Endodermal cell (in vitro differentiated cells): ENCODE measurements at regions not wholly inside any gene's neighbourhood (a gene's known extent, or its start where the extent isn't known, plus 50 kb on each side); places are given as distances from the start of the nearest gene placed in this dataset.

Experiments
- DNase-seq: peaks from one replicate; pipeline ENCODE4 v3.0.0-alpha.2; 2017
- H3K27ac ChIP-seq: 2 replicates; pipeline ENCODE4 v1.5.1; 2013; ENCODE audit warnings: mild to moderate bottlenecking, low read depth, low read length, moderate library complexity
- H3K27me3 ChIP-seq: 2 replicates; pipeline ENCODE4 v1.6.1; 2013; ENCODE audit warnings: mild to moderate bottlenecking, low read length, moderate library complexity; ENCODE audit not compliant: insufficient read depth, control insufficient read depth, poor library complexity, severe bottlenecking
- H3K36me3 ChIP-seq: 2 replicates; pipeline ENCODE4 v1.7.0; 2013; ENCODE audit warnings: mild to moderate bottlenecking, low read length, moderate library complexity; ENCODE audit not compliant: control insufficient read depth, insufficient read depth
- H3K4me1 ChIP-seq: one replicate; pipeline ENCODE4 v1.7.0; 2013; ENCODE audit warnings: low read length; ENCODE audit not compliant: control insufficient read depth, insufficient read depth
- H3K4me3 ChIP-seq: 2 replicates; pipeline ENCODE4 v1.5.1; 2013; ENCODE audit warnings: mild to moderate bottlenecking, low read length, moderate library complexity
- H3K9ac ChIP-seq: 2 replicates; pipeline ENCODE4 v1.6.1; 2013; ENCODE audit warnings: mild to moderate bottlenecking, low read length, moderate library complexity; ENCODE audit not compliant: poor library complexity, severe bottlenecking; ENCODE audit errors: extremely low read depth
- H3K9me3 ChIP-seq: 2 replicates; pipeline ENCODE4 v1.6.1; 2013; ENCODE audit warnings: mild to moderate bottlenecking, low read length, moderate library complexity; ENCODE audit not compliant: control insufficient read depth
- H3K27ac Mint-ChIP-seq: 2 replicates; pipeline ENCODE4 v1.8.0; 2020; ENCODE audit warnings: mixed read lengths
- H3K27me3 Mint-ChIP-seq: 2 replicates; pipeline ENCODE4 v1.8.0; 2021; ENCODE audit warnings: mild to moderate bottlenecking, mixed read lengths; ENCODE audit not compliant: insufficient read depth
- H3K36me3 Mint-ChIP-seq: 2 replicates; pipeline ENCODE4 v1.8.0; 2020; ENCODE audit warnings: low read depth, mixed read lengths
- H3K4me1 Mint-ChIP-seq: 2 replicates; pipeline ENCODE4 v1.8.0; 2020; ENCODE audit warnings: mixed read lengths
- H3K4me3 Mint-ChIP-seq: 2 replicates; pipeline ENCODE4 v1.8.0; 2020; ENCODE audit warnings: mild to moderate bottlenecking, moderate library complexity, mixed read lengths
- H3K9me3 Mint-ChIP-seq: 2 replicates; pipeline ENCODE4 v1.8.0; 2020; ENCODE audit warnings: mild to moderate bottlenecking, mixed read lengths
- WGBS, 2 experiments: methylation state at CpG; one replicate each; pipeline versions ENCODE4 v1.1.5 to v1.1.7; 2013; ENCODE audit warnings: missing lambda C conversion rate in 2 of 2, mixed read lengths in 1 of 2; ENCODE audit not compliant: insufficient coverage in 1 of 2, insufficient read length in 1 of 2; 5-methylcytosine and 5-hydroxymethylcytosine counted together
- TF ChIP-seq, protein P1 (sequence below): fragments of 200-600 bp; sonication (generic); conservative IDR thresholded peaks from 2 replicates; pipeline ENCODE4 v1.5.0; 2021; ENCODE audit warnings: antibody characterized with exemption, mild to moderate bottlenecking

DNA sequence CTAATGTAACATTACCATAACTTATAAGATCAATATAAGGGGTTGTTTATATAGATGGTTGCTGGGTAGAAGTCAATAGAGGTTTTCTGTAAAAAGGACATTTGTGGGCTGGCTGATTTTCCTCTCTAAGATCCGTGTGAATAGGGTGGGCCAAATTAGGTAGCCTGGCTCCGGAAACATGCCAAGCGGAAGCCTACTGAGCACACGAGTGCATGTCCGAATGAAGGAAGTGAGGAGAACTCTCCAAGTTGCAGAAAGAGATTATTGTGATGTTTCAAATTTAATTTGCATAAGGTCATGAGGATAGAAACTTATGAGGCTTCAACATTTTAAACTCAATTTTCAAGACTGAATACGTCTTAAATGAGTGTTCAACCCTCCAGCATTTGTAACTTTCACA is 356.7 kb downstream of the SNAPC1 start:
- no peak overlapping the region for H3K4me3 ChIP-seq
- Mint-ChIP-seq H3K27me3 (peaks cover 77% of the 10 kb centered on the region), H3K4me3 (no peak overlapping the region)

DNA sequence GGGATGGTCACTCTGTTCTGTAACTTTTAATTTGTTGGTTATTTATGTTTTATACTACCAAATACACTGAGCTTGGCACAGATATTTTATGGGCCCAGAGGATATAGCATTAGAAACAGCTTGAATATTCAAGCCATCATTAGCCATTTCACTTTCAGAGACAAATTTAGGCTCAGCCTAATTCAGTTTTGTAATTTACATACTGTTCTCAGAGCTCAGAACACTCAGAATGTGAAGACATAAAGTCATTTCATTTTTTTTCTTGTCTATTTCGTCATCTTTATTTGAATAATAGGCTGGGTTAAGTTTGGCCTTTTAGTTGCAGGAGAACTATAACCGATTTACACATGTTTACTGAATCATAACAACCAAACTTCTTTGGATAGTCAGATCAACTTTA is 361.7 kb downstream of the SNAPC1 start:
- TF ChIP-seq, protein P1, sequence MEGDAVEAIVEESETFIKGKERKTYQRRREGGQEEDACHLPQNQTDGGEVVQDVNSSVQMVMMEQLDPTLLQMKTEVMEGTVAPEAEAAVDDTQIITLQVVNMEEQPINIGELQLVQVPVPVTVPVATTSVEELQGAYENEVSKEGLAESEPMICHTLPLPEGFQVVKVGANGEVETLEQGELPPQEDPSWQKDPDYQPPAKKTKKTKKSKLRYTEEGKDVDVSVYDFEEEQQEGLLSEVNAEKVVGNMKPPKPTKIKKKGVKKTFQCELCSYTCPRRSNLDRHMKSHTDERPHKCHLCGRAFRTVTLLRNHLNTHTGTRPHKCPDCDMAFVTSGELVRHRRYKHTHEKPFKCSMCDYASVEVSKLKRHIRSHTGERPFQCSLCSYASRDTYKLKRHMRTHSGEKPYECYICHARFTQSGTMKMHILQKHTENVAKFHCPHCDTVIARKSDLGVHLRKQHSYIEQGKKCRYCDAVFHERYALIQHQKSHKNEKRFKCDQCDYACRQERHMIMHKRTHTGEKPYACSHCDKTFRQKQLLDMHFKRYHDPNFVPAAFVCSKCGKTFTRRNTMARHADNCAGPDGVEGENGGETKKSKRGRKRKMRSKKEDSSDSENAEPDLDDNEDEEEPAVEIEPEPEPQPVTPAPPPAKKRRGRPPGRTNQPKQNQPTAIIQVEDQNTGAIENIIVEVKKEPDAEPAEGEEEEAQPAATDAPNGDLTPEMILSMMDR, result no peak
- no peak for DNase-seq
- H3K9me3 Mint-ChIP-seq, result no peaks in the 10 kb centered on the region
- Histone ChIP-seq H3K27me3 (peaks cover 33% of the 10 kb centered on the region), H3K4me1 (no peaks in the 10 kb centered on the region), H3K27ac (no peak overlapping the region), H3K4me3 (no peak overlapping the region), H3K9ac (no peak overlapping the region), H3K36me3 (no peaks in the 10 kb centered on the region), H3K9me3 (no peaks in the 10 kb centered on the region)
- no peak overlapping the region for H3K27ac Mint-ChIP-seq
- 100% methylated on average over 1 of the region's 2 CpGs; no CpG with 5 or more reads in 1 of the 2 experiments for WGBS, 2 experiments
- no peak overlapping the region for H3K4me3 Mint-ChIP-seq
- peaks cover 26% of the 10 kb centered on the region for H3K27me3 Mint-ChIP-seq
- no peaks in the 10 kb centered on the region for H3K36me3 Mint-ChIP-seq
- no peaks in the 10 kb centered on the region for H3K4me1 Mint-ChIP-seq

More for the DNA sequence above, 356.7 kb downstream of the SNAPC1 start:
- no peaks in the 10 kb centered on the region for H3K36me3 Mint-ChIP-seq
- Histone ChIP-seq H3K36me3 (no peaks in the 10 kb centered on the region), H3K27ac (no peak overlapping the region), H3K4me1 (no peaks in the 10 kb centered on the region), H3K9me3 (no peaks in the 10 kb centered on the region), H3K9ac (no peak overlapping the region), H3K27me3 (peaks cover 75% of the 10 kb centered on the region)
- TF ChIP-seq, protein P1, result no peak
- no peaks in the 10 kb centered on the region for H3K9me3 Mint-ChIP-seq
- WGBS, 2 experiments, result 81 to 92% methylated on average over 6 of the region's 6 CpGs
- peaks cover 5% of the 10 kb centered on the region for H3K4me1 Mint-ChIP-seq
- no peak overlapping the region for H3K27ac Mint-ChIP-seq
- DNase-seq, result no peak

DNA sequence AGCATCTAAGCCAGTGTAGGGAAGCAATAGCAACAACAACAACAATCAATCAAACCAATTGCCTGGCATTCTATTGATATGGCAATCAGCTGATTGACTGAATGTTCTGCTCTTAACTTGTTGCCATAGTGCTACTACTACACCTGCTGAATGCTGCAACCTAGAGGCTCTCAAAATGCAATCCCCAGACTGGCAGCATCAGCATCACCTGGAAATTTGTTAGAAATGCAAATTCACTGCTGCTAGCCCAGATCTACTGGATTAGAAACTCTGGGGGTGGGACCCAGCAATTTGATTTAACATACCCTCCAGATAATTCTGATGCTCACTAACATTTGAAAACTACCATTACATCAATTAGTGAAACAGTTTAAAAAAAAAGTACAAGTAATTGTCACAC is 363.6 kb downstream of the SNAPC1 start:
- H3K9me3 Mint-ChIP-seq, result no peaks in the 10 kb centered on the region
- H3K4me3 ChIP-seq, result no peak overlapping the region
- no peak overlapping the region for H3K9ac ChIP-seq
- peaks cover 9% of the 10 kb centered on the region for H3K27me3 Mint-ChIP-seq
- H3K27me3 ChIP-seq, result peaks cover 17% of the 10 kb centered on the region
- no peaks in the 10 kb centered on the region for H3K36me3 Mint-ChIP-seq
- H3K36me3 ChIP-seq, result no peaks in the 10 kb centered on the region
- TF ChIP-seq, protein P1, result no peak
- no peaks in the 10 kb centered on the region for H3K4me1 Mint-ChIP-seq
- H3K9me3 ChIP-seq, result no peaks in the 10 kb centered on the region
- no peak for DNase-seq
- no peak overlapping the region for H3K27ac Mint-ChIP-seq
- no peak overlapping the region for H3K4me3 Mint-ChIP-seq
- no peaks in the 10 kb centered on the region for H3K4me1 ChIP-seq
- H3K27ac ChIP-seq, result no peak overlapping the region
